GM12878 (cell line): ENCODE measurements at regions not wholly inside any gene's neighbourhood (a gene's known extent, or its start where the extent isn't known, plus 50 kb on each side); places are given as distances from the start of the nearest gene placed in this dataset.

Experiments used
- CHD2 ChIP-seq: IDR thresholded peaks from 2 replicates; pipeline ENCODE4 v1.6.1; 2011; ENCODE audit warnings: low read depth, low read length, improper control_type of control experiment, borderline replicate concordance
- CTCF ChIP-seq, 3 experiments: IDR thresholded peaks in 2 of 3; conservative IDR thresholded peaks in 1 of 3; 2 replicates each; pipeline ENCODE4 v1.5.1; 2011; ENCODE audit warnings: low read depth in 3 of 3, low read length in 3 of 3, mild to moderate bottlenecking in 3 of 3, control low read depth in 2 of 3, moderate library complexity in 2 of 3, inconsistent platforms in 1 of 3, mixed read lengths in 1 of 3; ENCODE audit not compliant: control insufficient read depth in 2 of 3, insufficient read depth in 1 of 3; ENCODE audit errors: extremely low read depth in 1 of 3
- EGR1 ChIP-seq, 2 experiments: IDR thresholded peaks; 1 replicate in 1 of 2; 2 replicates in 1 of 2; pipeline ENCODE4 v1.6.1; 2011 to 2012; ENCODE audit warnings: low read depth in 2 of 2, low read length in 2 of 2, borderline replicate concordance in 1 of 2, mild to moderate bottlenecking in 1 of 2, moderate library complexity in 1 of 2
- GATAD2B ChIP-seq: fragments of 450-650 bp; conservative IDR thresholded peaks from 2 replicates; pipeline ENCODE4 v1.6.1; 2017; ENCODE audit warnings: low read depth, mild to moderate bottlenecking, moderate library complexity
- MYB ChIP-seq: fragments of 150-350 bp; IDR thresholded peaks from 2 replicates; pipeline ENCODE4 v1.6.1; 2014; ENCODE audit warnings: mild to moderate bottlenecking, low read depth, low read length, borderline replicate concordance
- POLR2A ChIP-seq: IDR thresholded peaks from 2 replicates; pipeline ENCODE4 v1.6.1; 2011; ENCODE audit warnings: low read depth, mild to moderate bottlenecking, low read length
- RFX5 ChIP-seq: IDR thresholded peaks from 2 replicates; pipeline ENCODE4 v1.6.1; 2011; ENCODE audit warnings: low read depth, low read length, improper control_type of control experiment
- SKIL ChIP-seq: fragments of 450-650 bp; IDR thresholded peaks from 2 replicates; pipeline ENCODE4 v1.6.1; 2017; ENCODE audit warnings: mild to moderate bottlenecking, low read depth, inconsistent platforms; ENCODE audit not compliant: poor library complexity, severe bottlenecking
- SPI1 ChIP-seq: IDR thresholded peaks from 2 replicates; pipeline ENCODE4 v1.6.1; 2011; ENCODE audit warnings: low read depth, mild to moderate bottlenecking, low read length, moderate library complexity, borderline replicate concordance; ENCODE audit not compliant: insufficient read depth
- STAT3 ChIP-seq: IDR thresholded peaks from 2 replicates; pipeline ENCODE4 v1.6.1; 2011; ENCODE audit warnings: low read depth, low read length, improper control_type of control experiment
- ZZZ3 ChIP-seq: IDR thresholded peaks from 2 replicates; pipeline ENCODE4 v1.6.1; 2011; ENCODE audit warnings: low read depth; ENCODE audit not compliant: control insufficient read depth, insufficient read length

DNA sequence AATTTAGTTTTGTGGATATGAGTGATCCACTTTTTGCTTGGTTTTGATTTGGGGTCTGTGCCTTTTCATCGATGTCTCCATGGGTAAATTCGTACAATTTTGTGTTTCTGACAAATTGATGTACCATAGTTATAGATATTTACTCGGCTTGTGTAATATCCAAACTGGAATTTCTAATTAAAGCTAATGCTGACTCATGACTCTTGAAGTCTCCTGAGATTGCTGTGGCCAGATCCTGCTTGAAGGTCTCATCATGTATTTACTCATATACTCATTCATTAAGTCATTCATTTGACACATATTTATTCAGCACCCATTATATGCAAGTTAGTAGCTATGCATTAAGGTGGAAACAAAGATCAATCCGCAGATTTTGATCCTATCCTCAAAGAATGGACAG, 423.2 kb downstream of the RWDD3 start (continued):
- TF ChIP-seq RFX5 = no peak
- no peak for TF ChIP-seq SPI1
- no peak for TF ChIP-seq ZZZ3
- TF ChIP-seq SKIL = no peak
- no peak for TF ChIP-seq MYB
- no peak for TF ChIP-seq STAT3
- no peak for TF ChIP-seq CTCF (IDR thresholded peaks at IDR 0.05 in 2 of 3, conservative IDR thresholded peaks at IDR 0.05 in 1 of 3; ENCODE audit: control insufficient read depth in 2 of 3, extremely low read depth in 1 of 3, insufficient read depth in 1 of 3, low read depth in 3 of 3, low read length in 3 of 3)
- TF ChIP-seq EGR1 (IDR thresholded peaks at IDR 0.05; ENCODE audit: borderline replicate concordance in 1 of 2, low read depth in 2 of 2, low read length in 2 of 2) = no peak
- no peak for TF ChIP-seq POLR2A
- no peak for TF ChIP-seq CHD2
- no peak for TF ChIP-seq GATAD2B
